ENCODE measurements at regions not wholly inside any gene's neighbourhood (a gene's known extent, or its start where the extent isn't known, plus 50 kb on each side); places are given as distances from the start of the nearest gene placed in this dataset.

GRCh38 chr13:111508902-111509509, 188.6 kb downstream of the TEX29 start:
- Histone ChIP-seq H4K91ac (ENCODE audit: insufficient read length, low read depth, low read length) (no peak overlapping the region), H4K5ac (ENCODE audit: insufficient read length, low read depth, low read length) (no peak overlapping the region), H2AFZ (ENCODE audit: low read length) (no peak overlapping the region), H3K79me2 (ENCODE audit: insufficient read depth, low read length) (no peaks in the 10 kb centered on the region), H2BK12ac (ENCODE audit: insufficient read length, low read depth, low read length) (no peak overlapping the region), H2BK5ac (ENCODE audit: insufficient read length, low read length) (no peak overlapping the region), H3K56ac (ENCODE audit: insufficient read length, low read depth, low read length) (no peak overlapping the region), H3K18ac (ENCODE audit: insufficient read length, low read depth, low read length) (no peak overlapping the region), H3K79me1 (ENCODE audit: insufficient read depth, low read depth, low read length, poor library complexity, severe bottlenecking) (no peaks in the 10 kb centered on the region), H2BK20ac (ENCODE audit: low read depth, low read length, poor library complexity, severe bottlenecking) (no peak overlapping the region), H3K9ac (ENCODE audit: extremely low read depth, insufficient read length, low read length) (no peak overlapping the region), H3K4ac (ENCODE audit: low read depth, low read length) (no peak overlapping the region), H2AK5ac (ENCODE audit: insufficient read length, low read length) (no peak overlapping the region), H2BK15ac (ENCODE audit: low read depth, low read length) (no peak overlapping the region), H3K4me1 (ENCODE audit: insufficient read depth, low read length) (no peaks in the 10 kb centered on the region), H3K27me3 (ENCODE audit: insufficient read depth, low read length) (no peaks in the 10 kb centered on the region), H3T11ph (ENCODE audit: low read length) (no peak overlapping the region), H3K27ac (ENCODE audit: insufficient read length, low read depth, low read length) (no peak overlapping the region), H3K14ac (ENCODE audit: insufficient read depth, low read length) (no peak overlapping the region), H3K4me2 (ENCODE audit: insufficient read depth, insufficient read length, low read length) (no peak overlapping the region), H3K23ac (ENCODE audit: insufficient read length, low read depth, low read length) (no peak overlapping the region), H2BK120ac (ENCODE audit: low read depth, low read length, poor library complexity, severe bottlenecking) (no peak overlapping the region), H4K8ac (replicated peaks; ENCODE audit: insufficient read length, low read depth, low read length) (no peak overlapping the region), H3K9me3 (ENCODE audit: control insufficient read depth, low read depth, low read length) (no peaks in the 10 kb centered on the region), H3K23me2 (ENCODE audit: insufficient read length, low read depth, low read length, poor library complexity, severe bottlenecking) (no peaks in the 10 kb centered on the region), H4K20me1 (ENCODE audit: control insufficient read depth, insufficient read depth, insufficient read length) (no peaks in the 10 kb centered on the region)
- peaks cover 0 to 2% of the 10 kb centered on the region in 2 experiments; a peak in 2 of 5 replicates for H3K9me3 Mint-ChIP-seq
- no peak for DNase-seq
- no CpG with 5 or more reads among the region's 24 CpGs for WGBS (ENCODE audit: extremely low coverage, insufficient read length, low lambda C conversion rate)
- no peak for TF ChIP-seq CTCF (conservative IDR thresholded peaks at IDR 0.05)
- H3K4me1 Mint-ChIP-seq = peaks cover 17 to 18% of the 10 kb centered on the region in 2 experiments
- H3K27ac Mint-ChIP-seq = no peak overlapping the region
- peaks cover 15% of the 10 kb centered on the region for H3K27me3 Mint-ChIP-seq (ENCODE audit: low read depth)
- H3K36me3 Mint-ChIP-seq (ENCODE audit: insufficient read depth in 1 of 3, low read depth in 3 of 3) = no peaks in the 10 kb centered on the region
- H3K4me3 Mint-ChIP-seq = no peak overlapping the region
